NCI-H2171 treated with DMSO at 0.1 percent for 48 hours (cell line): ENCODE measurements at regions not wholly inside any gene's neighbourhood (a gene's known extent, or its start where the extent isn't known, plus 50 kb on each side); places are given as distances from the start of the nearest gene placed in this dataset.
"Not testable (repeated sequence)": the region's sequence is repeated elsewhere in the genome, so short reads cannot be mapped to it uniquely, and the experiment has no call there.

Experiments used
- DNase-seq: peaks from one replicate; lab custom pipeline; 2025; lab: John Stamatoyannopoulos, UW

DNA sequence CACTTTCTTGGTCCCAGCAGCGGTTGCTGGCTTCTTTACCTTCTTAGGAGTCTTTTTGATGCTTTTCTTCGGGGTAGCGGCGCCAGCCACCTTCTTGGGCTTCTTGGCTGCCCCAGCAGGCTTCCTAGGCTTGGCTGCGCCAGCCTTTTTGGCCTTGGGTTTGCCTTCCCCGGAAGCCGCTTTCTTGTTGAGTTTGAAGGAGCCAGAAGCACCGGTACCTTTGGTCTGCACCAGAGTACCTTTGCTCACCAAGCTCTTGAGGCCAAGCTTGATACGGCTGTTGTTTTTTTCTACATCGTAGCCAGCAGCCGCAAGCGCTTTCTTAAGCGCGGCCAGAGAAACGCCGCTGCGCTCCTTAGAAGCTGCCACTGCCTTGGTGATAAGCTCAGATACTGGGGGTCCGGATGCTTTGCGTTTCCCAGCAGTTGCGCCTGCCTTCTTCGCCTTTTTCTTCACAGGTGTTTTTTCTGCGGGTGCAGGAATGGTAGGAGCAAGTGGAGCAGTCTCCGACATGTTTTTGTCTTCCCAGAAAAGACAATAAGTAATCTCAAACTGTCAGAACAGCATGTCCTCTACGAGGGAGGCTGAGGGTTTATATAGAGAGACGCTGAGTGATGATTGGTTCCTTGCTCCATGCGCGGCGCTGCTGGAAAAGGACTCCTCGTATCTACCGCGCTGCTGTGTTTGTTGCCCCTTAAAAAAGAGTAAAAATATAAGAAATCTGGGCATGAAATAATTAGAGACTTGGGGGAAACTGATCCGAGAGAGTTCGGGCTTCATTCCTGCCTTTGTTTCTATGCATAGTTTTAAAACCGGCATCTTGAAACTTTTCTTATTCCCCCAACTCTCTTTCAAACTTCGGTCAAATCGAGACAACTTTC lies 130.3 kb upstream of the BTN3A2 start:
- peak; percentile 20 for DNase-seq

DNA sequence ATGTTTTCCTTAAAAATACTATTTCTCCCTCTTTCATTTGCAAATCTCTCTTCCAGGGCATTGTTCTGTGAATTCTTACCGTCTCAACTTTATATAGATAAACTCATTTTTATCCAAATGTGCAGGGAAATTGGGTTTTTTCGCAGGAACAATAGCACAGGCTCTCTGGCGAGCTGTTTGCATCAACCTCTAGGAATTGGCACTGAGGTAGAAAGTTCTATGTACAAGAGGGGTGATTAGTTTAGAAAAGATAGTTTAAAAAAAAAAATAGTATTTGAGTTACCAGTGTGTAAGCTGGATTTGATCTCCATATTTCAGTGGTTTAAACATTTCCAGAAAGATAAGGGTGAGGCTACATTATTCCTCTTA lies 129.7 kb upstream of the BTN3A2 start:
- DNase-seq = no peak

DNA sequence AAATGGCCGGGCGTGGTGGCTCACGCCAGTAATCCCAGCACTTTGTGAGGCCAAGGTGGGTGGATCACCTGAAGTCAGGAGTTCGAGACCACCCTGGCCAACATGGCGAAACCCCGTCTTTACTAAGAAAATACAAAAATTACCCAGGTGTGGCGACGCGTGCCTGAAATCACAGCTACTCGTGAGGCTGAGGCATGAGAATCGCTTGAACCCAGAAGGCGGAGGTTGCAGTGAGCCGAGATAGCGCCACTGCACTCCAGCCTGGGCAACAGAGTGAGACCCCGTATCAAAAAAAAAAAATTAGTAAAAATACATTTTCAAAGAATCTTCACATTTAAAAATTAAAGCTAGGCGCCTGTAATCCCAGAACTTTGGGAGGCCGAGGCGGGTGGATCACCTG lies 125.6 kb upstream of the BTN3A2 start:
- DNase-seq = not testable (repeated sequence)

DNA sequence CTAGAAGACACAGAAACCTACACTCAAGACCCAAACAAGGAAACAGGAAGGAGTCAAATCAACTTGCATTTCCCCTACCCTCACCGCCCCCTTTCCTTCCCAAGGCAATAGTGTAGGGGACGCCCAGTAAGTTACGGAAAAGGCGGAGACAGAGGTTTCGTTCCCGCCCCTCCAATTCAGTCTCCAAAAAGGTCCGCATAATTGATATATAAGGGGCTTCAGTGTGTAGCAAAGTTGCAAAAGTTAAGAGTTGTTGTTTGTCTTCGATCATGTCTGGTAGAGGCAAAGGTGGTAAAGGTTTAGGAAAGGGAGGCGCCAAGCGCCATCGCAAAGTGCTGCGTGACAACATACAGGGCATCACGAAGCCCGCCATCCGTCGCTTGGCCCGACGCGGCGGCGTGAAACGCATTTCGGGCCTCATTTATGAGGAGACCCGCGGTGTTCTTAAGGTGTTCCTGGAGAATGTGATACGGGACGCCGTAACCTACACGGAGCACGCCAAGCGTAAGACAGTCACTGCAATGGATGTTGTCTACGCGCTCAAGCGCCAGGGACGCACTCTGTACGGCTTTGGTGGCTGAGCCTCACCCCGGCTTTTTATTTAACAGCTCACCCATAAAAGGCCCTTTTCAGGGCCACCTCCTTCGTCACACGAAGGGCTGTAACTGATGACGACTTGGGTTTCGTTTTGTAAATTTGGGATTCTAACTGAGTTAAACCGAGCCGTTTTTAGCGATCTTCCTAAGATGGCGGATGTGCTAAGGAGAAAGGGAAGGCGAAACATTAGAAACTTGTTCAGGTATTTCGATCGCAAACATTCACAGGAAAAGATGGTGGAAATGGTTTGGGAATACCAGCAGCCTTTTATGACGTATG lies 124.6 kb upstream of the BTN3A2 start:
- no peak for DNase-seq

DNA sequence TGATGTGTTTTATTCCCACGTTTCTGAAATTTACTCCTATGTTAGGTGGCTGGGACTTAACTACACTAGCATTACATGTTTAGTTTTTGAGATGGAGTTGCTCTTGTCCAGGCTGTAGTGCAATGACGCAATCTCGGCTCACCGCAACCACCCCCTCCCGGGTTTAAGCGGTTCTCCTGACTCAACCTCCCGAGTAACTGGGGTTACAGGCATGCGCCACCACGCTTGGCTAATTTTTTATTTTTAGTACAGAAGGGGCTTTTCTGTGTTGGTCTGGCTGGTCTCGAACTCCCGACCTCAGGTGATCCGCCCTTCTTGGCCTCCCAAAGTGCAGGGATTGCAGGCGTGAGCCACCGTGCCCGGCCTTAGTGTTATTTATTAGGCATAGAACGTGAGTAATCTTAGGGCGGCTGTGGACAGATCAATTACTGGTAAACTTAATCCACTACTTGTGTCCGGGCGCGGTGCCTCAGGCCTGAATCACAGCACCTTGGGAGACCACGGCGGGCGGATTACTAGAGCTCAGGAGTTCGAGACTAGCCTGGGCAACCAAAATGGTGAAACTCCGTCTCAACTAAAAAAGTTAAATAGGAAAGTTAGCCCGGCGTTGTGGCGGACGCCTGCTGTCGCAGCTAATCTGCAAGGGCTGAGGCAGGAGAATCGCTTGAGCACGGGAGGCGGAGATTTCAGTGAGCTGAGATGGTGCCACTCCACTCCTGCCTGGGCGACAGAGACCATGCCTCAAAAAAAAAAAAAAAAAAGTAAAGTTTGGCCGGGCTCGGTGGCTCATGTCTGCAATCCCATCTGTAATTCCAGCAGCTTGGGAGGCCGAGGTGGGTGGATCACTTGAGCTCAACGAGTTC lies 123.7 kb upstream of the BTN3A2 start:
- DNase-seq = no peak

DNA sequence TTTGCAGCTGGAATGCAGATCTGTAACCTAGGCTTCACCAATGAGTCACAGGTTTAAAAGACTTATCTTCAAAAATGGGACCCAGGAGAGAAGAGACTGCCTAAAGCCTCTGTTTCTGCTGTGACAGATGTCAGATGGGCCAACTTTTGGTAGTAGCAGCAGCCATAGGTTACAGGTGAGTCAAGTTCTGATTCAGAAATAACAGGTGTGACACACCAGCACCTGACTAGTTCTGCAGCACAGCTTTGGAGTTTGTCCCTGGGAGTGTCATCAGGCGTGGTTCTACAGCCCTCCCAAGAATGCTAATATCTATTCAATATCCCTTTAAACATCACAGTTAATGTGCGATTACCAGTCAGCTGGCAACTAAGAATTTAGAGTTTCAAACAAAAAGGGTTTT lies 121.9 kb upstream of the BTN3A2 start:
- no peak for DNase-seq

DNA sequence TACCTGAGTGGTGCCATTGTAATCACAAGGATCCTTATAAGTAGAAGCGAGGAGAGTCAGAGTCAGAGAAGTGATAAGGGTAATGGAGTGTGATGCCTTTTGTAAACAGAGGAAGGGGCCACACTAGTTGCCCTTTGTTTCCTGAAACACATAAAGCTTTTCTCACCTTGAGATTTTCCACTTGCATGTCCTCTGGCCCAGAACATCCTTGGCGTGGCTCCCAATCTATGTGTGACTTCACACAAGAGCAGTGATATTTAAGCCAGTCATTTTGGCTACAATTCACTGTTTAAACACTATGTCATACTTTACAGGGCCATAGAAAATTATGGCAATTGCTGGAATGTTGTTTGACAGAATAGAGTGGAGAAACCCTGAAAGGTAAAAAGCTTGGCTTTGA lies 121.2 kb upstream of the BTN3A2 start:
- no peak for DNase-seq

DNA sequence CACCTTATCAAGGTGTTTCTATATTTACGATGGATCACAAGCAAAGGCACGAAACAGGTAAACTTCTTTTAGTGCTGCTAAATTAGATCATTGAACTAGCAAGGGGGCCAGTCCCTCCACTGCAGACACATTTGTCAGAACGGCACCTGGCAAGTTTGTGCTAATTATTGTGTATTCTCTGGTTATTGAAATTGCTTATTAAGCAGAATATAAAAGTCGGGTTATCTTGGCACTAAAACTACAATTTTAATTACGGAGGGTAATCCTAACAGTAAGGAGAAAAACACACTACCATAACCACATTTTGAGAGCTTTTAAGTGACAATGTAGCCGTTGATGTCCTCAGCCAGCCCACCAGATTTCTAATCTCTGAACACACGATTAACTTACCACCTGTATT lies 118.9 kb upstream of the BTN3A2 start:
- DNase-seq = no peak

DNA sequence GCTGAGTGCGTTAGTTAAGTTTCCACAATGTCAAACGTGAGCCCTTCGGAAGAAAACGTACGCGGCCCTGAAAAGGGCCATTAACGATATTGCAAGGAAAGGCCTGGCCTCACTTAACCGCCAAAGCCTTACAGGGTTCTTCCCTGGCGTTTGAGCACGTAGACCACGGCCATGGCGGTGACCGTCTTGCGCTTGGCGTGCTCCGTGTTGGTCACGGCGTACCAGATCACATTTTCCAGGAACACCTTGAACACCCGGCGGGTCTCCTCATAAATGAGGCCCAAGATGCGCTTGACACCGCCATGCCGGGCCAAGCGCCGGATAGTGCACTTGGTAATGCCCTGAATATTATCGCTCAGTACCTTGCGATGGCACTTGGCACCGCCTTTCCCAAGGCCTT lies 118.4 kb upstream of the BTN3A2 start:
- DNase-seq = no peak

DNA sequence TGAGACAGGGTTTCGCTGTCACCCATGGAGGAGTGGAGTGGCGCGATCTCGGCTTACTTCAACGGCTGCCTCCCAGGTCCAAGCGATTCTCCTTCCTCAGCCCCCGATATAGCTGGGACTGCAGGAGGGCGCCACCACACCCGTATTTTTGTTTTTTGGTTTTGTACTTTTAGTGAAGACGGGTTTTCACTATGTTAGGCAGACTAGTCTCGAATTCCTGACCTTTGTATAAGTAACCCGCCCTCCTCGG lies 115.4 kb upstream of the BTN3A2 start:
- peak; percentile 91 for DNase-seq

DNA sequence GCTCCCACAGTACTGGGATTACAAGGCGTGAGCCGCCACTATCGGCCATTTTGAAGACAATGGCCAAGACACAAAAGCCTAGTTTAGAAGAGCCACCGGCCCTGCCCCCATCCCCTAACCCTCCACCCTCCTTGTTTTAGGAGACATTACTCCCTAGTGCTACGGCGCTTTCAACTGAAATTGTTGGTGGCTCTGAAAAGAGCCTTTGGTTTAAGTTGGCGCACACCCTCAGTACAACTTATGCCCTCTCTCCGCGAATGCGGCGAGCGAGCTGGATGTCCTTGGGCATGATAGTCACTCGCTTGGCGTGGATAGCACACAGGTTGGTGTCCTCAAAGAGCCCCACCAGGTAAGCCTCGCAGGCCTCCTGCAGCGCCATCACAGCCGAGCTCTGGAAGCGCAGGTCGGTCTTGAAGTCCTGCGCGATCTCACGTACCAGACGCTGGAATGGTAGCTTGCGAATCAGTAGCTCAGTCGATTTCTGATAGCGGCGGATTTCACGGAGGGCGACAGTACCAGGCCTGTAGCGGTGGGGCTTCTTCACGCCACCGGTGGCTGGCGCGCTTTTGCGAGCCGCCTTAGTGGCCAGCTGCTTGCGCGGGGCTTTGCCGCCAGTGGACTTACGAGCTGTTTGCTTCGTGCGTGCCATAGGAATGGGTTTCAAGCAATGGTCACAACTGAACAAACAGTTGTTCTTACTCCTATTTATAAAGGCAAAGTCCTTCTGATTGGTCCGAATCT lies 114.9 kb upstream of the BTN3A2 start:
- DNase-seq = peak; percentile 91

DNA sequence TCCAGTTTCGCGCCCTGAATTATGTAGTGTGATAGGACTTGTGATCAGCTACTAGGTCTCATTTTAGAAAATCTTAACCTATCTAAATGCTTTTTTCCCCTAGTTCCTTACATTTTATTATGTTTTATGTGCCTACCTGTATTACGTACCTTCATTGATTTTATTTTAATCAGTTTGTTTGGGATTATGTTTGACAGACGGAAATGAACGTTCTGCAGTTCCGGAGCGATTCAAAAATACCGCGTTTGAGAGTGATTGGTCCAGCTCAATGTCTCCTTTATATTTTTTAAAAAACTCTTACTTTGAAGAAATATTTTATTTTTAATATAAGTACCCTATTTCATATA lies 114.3 kb upstream of the BTN3A2 start:
- peak; percentile 92 for DNase-seq

DNA sequence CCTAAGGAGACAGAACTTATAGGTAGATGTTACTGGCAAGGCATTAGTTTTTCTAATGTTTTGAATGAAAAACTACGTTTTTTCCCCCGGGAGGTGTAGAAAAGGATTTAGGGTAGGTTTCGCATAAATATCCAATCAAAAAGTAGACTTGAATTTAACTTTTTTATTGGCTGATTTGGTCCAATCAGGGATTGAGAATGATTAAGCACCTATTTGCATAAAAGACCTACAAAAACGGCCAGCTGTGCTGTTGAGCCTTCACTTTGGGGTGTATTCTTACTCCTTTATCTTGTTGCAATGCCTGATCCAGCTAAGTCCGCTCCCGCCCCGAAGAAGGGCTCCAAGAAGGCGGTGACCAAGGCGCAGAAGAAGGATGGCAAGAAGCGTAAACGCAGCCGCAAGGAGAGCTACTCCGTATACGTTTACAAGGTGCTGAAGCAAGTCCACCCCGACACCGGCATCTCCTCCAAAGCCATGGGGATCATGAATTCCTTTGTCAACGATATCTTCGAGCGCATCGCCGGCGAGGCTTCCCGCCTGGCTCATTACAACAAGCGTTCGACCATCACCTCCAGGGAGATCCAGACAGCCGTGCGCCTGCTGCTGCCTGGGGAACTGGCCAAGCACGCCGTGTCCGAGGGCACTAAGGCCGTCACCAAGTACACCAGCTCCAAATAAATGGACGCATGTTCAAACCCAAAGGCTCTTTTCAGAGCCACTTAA lies 113.5 kb upstream of the BTN3A2 start:
- DNase-seq = peak; percentile 96

DNA sequence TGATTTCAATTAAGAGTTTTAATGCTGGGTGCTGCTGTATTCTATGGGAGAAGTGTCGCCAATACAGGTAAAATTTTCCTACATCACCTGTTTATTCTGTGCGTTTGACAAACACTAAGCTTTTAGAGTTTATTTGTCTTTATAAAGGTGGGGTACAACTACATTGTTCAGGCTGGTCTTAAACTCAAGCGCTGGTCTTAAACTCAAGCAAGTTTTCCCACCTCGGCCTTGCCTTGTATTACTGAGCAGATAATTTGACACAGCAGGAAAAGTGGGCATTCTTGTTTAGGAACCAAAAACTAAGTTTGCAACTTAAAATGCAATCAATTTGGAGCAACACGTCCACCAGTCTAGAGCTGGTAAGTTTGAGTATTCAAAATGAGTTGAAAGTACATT lies 112.9 kb upstream of the BTN3A2 start:
- no peak for DNase-seq

DNA sequence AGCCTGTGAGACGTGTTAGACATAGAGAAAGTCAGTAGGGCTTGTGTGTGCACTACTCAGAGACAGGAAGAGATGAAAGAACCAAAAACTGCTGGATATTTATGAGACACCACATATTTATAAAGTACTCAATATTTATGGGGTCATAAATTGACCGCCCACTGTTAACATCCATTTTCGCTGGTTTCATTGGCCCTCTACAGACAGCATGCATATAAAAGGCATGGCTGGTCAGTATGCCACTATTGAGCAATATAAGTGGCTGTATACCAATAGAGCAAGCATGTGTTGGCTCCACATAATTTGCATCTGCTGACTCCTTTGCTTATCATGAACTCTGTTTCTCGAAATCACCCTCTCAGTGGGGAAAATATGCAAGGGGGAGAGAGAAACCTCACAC lies 110.3 kb upstream of the BTN3A2 start:
- DNase-seq = no peak

DNA sequence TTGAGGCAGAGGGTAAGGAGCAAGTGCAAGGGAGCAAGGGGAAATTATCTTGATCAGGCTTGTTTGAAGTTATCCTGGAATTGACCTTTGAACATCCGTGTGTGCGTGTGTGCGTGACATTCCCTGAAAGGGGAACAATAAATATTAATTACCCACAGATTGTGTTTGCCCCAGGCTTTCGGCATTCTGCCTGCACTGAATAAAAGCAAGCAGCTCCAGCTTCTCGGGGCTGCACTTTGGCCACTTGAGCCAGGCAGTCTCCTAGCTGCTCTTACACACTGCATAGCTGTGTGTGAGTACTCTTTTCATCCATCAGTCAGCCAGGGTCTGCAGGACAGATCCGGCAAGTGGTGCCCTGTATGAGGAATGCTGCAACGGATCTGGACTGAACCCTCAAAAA lies 107.7 kb upstream of the BTN3A2 start:
- DNase-seq = no peak

DNA sequence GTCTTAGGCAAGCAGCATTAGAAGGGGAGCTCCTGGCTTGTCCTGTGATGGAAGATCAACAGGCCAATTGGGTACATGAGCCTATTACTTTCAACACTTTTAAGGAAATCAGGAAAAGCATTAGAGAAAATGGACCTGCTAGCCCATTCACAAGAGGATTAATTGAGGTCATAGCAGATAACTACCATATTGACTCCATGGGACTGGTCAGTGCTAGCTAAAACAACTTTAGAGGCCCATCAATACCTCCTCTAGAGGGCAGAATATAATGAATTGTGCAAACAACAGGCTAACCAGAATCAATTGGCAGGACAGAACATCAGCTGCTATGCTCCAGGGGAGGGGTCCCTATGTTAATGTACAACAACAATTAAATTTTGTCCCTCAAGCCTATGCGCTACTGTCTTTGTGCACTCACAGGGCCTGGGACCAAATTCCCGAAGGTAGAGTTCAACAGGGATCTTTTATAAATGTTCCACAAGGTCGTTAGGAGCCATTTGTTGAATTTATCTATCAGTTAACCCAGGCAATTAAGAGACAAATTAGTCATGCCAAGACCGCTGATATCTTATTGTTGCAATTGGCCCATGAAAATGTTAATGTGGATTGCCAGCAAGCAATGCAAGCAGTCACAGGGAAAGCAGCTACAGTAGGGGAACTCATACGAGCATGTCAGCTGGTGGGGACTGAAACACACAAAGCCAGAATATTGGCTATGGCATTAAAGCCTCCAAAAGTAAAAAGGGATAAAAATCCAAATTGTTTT lies 106.6 kb upstream of the BTN3A2 start:
- no peak for DNase-seq

DNA sequence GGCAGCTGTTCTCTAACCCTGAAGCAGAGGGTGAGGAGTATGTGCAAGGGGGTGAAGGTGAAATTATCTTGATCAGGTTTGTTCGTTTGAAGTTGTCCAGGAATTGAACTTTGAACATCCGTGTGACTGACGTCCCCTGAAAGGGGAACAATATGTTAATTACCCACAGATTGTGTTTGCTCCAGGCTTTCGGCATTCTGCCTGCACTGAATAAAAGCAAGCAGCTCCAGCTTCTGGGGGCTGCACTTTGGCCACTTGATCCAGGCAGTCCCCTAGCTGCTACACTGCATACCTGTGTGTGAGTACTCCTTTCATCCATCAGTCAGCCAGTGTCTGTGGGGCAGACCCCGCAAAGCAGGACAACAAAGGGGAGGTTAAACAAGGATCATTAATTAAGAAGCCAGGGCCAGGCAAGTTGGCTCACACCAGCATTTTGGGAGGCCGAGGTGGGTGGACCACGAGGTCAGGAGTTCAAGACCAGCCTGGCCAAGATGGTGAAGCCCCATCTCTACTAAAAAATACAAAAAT lies 104.8 kb upstream of the BTN3A2 start:
- no peak for DNase-seq

DNA sequence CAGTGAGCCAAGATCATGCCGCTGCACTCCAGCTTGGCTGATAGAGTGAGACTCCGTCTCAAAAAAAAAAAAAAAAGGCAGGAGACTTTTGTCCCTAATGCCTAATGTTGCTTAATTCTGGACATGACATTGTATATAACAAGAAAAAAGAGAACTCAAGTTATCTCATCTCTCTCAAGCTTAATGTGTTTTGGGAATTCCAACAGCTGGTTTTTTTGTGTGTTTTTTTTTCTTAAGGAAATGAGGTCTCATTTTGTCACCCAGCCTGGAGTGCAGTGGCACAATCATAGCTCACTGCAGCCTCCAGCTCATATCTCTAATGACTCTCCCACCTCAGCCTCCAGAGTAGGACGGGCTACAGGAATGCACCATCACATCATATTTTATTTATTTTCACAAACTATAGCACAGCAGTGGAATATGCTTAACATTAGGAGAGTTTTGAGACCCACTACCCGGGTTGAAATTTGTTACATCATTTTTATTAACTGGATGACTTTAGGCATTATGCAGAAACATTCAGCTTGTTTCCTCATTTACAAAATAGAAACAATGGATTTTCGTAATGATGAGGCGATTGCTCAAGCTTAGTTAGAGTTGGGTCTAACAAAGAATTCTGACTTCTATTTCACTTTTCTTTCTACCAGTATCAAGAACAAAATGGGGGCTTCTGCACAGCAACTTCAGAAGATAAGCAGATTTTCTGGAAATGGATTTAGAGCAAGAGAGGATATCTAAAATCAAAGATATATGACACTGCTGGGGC lies 104.1 kb upstream of the BTN3A2 start:
- DNase-seq = no peak

DNA sequence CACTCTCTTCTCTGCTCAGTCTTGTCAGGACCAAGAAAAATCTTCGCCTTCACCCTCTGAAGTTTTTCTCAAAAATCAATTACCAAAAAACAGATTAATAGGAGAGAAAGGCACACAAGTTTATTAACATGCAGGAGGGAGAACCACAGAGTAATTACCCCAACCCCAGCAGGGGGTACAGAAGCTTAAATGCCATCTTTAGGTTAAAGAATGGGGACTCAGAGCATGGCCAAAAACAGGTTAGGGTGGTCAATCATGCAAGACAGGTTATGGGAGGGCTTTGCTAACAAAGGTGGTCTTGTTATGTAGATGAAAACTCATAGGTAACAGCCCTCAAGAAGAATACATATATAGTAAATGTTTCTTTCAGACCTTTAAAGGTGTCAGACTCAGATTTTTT lies 100.5 kb upstream of the BTN3A2 start:
- DNase-seq = no peak
